ENCODE measurements at regions not wholly inside any gene's neighbourhood (a gene's known extent, or its start where the extent isn't known, plus 50 kb on each side); places are given as distances from the start of the nearest gene placed in this dataset.

DNA sequence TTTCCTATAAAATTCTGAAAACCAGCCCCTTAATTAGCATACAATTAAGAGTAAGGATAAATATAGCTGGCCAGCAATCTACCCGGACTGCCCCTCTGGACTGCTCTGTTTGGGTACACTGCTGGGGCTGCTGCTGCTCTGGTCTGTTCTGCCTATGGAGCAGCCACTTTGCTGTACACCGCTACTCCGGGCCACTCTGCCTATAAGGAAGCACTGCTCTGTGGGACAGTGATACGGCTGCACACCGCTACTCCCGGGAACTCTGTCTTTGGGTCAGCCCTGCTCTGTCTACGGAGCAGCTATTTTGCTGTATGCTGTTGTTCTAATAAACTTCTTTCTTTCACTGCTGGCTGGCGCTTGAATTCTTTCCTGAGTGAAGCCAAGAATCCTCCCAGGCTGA lies 316.5 kb upstream of the PLSCR5 start:
- H3K36me3 ChIP-seq (ENCODE audit: control insufficient read depth in 4 of 4, insufficient read depth in 4 of 4, low read length in 3 of 4) = no peaks in the 10 kb centered on the region
- no peaks in the 10 kb centered on the region for H3K9me3 ChIP-seq (ENCODE audit: control extremely low read depth in 1 of 5, control insufficient read depth in 4 of 5, insufficient read depth in 2 of 5, low read depth in 1 of 5, low read length in 4 of 5)
- H3K27me3 ChIP-seq (replicated peaks in 2 of 5; ENCODE audit: control insufficient read depth in 4 of 5, insufficient read depth in 5 of 5, low read length in 4 of 5) = no peaks in the 10 kb centered on the region
- ChIA-PET CTCF (no interaction called here), POLR2A (no interaction called here)
- H3K27ac ChIP-seq (ENCODE audit: insufficient read depth in 1 of 2, low read depth in 1 of 2, low read length in 2 of 2, poor library complexity in 1 of 2, severe bottlenecking in 2 of 2) = no peak overlapping the region
- 94% methylated on average over 7 of the region's 8 CpGs for WGBS (ENCODE audit: insufficient coverage)
- no peak overlapping the region for H3K4me3 ChIP-seq (ENCODE audit: control insufficient read depth in 1 of 7, extremely low read depth in 1 of 7, insufficient read depth in 4 of 7, low read depth in 2 of 7, low read length in 6 of 7)
- H3K4me1 ChIP-seq (ENCODE audit: control extremely low read depth in 1 of 4, control insufficient read depth in 4 of 4, insufficient read depth in 4 of 4, low read length in 3 of 4) = no peaks in the 10 kb centered on the region
- DNase-seq = no peak

DNA sequence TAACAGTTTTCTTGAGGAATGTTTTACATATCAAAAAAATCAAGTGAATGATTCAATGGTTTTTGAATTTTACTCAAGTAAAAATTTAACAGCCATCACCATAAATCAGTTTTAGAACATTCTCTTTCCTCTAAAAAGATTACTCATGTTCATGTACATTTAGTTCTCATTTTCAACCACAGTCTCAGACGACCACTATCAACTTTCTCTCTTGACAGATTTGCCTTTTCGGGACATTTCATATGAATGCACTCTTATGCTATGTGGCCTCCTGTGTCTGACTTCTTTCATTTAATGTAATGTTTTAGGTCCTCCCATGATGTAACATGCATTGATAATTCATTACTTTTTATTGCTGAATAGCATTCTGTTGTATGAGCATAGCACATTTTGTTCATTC lies 309.3 kb upstream of the PLSCR5 start:
- no peak for DNase-seq
- Histone ChIP-seq H3K4me1 (ENCODE audit: control extremely low read depth in 1 of 4, control insufficient read depth in 4 of 4, insufficient read depth in 4 of 4, low read length in 3 of 4) (no peaks in the 10 kb centered on the region), H3K36me3 (ENCODE audit: control insufficient read depth in 4 of 4, insufficient read depth in 4 of 4, low read length in 3 of 4) (no peaks in the 10 kb centered on the region), H3K9me3 (ENCODE audit: control extremely low read depth in 1 of 5, control insufficient read depth in 4 of 5, insufficient read depth in 2 of 5, low read depth in 1 of 5, low read length in 4 of 5) (no peaks in the 10 kb centered on the region), H3K4me3 (ENCODE audit: control insufficient read depth in 1 of 7, extremely low read depth in 1 of 7, insufficient read depth in 4 of 7, low read depth in 2 of 7, low read length in 6 of 7) (no peak overlapping the region), H3K27ac (ENCODE audit: insufficient read depth in 1 of 2, low read depth in 1 of 2, low read length in 2 of 2, poor library complexity in 1 of 2, severe bottlenecking in 2 of 2) (no peak overlapping the region), H3K27me3 (replicated peaks in 2 of 5; ENCODE audit: control insufficient read depth in 4 of 5, insufficient read depth in 5 of 5, low read length in 4 of 5) (no peaks in the 10 kb centered on the region)
- no CpG with 5 or more reads among the region's 2 CpGs for WGBS (ENCODE audit: insufficient coverage)
- ChIA-PET CTCF (no interaction called here), POLR2A (no interaction called here)

DNA sequence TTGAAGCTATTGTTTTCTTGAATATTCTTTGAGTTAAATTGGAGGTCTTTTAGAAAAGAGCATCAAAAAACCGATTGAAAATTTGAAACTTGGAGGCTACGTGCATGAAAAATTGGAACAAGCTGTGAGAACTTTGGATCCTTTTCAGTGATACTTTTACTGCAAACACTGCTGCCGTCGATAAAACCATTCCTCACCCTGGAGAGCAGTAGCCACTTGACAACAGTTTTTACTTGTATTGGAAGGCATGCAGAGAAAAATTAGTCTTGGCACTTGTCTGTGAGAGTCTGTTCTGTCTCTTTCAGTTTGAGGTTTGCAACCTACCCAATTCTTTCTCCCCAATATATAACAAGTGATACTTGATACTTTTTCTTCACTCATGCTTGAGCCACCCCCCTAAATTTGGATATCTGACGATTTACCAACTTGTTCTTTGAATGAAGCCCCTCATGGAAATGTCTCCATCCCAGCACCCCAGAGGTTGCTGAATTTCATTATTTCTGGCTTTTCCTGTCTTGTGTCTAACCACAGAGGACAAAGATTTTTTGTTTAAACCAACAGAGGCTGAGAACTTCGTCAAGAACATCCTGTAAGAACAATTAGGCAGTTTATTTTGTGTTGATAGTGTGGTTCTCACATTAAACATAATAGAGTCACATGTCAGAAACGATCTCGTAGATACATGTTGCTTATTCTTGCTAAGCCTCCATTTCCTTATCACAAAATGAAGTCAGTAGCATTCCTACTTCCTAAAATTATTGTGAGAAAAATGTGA lies 307.3 kb upstream of the PLSCR5 start:
- Histone ChIP-seq H3K27ac (ENCODE audit: insufficient read depth in 1 of 2, low read depth in 1 of 2, low read length in 2 of 2, poor library complexity in 1 of 2, severe bottlenecking in 2 of 2) (no peak overlapping the region), H3K27me3 (replicated peaks in 2 of 5; ENCODE audit: control insufficient read depth in 4 of 5, insufficient read depth in 5 of 5, low read length in 4 of 5) (no peaks in the 10 kb centered on the region), H3K4me3 (ENCODE audit: control insufficient read depth in 1 of 7, extremely low read depth in 1 of 7, insufficient read depth in 4 of 7, low read depth in 2 of 7, low read length in 6 of 7) (no peak overlapping the region), H3K9me3 (ENCODE audit: control extremely low read depth in 1 of 5, control insufficient read depth in 4 of 5, insufficient read depth in 2 of 5, low read depth in 1 of 5, low read length in 4 of 5) (no peaks in the 10 kb centered on the region), H3K4me1 (ENCODE audit: control extremely low read depth in 1 of 4, control insufficient read depth in 4 of 4, insufficient read depth in 4 of 4, low read length in 3 of 4) (no peaks in the 10 kb centered on the region), H3K36me3 (ENCODE audit: control insufficient read depth in 4 of 4, insufficient read depth in 4 of 4, low read length in 3 of 4) (no peaks in the 10 kb centered on the region)
- 72% methylated on average over 5 of the region's 8 CpGs for WGBS (ENCODE audit: insufficient coverage)
- no peak for DNase-seq
- ChIA-PET CTCF (no interaction called here), POLR2A (no interaction called here)

DNA sequence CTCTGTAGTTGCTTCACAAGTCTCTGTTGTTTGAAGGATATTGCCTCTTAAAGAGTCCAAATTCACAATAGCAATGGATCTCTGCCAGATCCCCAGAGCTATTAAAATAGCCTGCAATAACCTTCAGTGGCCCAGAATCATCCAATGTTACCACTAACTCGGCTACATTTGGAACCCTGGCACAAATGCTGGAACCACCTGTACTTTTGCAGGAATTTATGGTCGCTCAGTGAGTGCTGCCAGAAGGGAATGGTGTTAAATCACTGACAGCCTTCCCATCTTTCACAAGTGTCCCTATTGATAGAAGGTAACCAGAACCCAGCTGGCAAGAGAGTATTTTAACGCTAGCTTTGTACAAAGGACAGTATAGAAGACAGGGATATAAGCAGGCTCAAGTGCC lies 298.8 kb upstream of the PLSCR5 start:
- H3K4me3 ChIP-seq (ENCODE audit: control insufficient read depth in 1 of 7, extremely low read depth in 1 of 7, insufficient read depth in 4 of 7, low read depth in 2 of 7, low read length in 6 of 7) = no peak overlapping the region
- WGBS (ENCODE audit: insufficient coverage) = 88% methylated on average over 2 of the region's 3 CpGs
- DNase-seq = no peak
- ChIA-PET CTCF (no interaction called here), POLR2A (no interaction called here)
- H3K27ac ChIP-seq (ENCODE audit: insufficient read depth in 1 of 2, low read depth in 1 of 2, low read length in 2 of 2, poor library complexity in 1 of 2, severe bottlenecking in 2 of 2) = no peak overlapping the region
- H3K4me1 ChIP-seq (ENCODE audit: control extremely low read depth in 1 of 4, control insufficient read depth in 4 of 4, insufficient read depth in 4 of 4, low read length in 3 of 4) = no peaks in the 10 kb centered on the region
- H3K9me3 ChIP-seq (ENCODE audit: control extremely low read depth in 1 of 5, control insufficient read depth in 4 of 5, insufficient read depth in 2 of 5, low read depth in 1 of 5, low read length in 4 of 5) = no peaks in the 10 kb centered on the region
- H3K36me3 ChIP-seq (ENCODE audit: control insufficient read depth in 4 of 4, insufficient read depth in 4 of 4, low read length in 3 of 4) = no peaks in the 10 kb centered on the region
- no peaks in the 10 kb centered on the region for H3K27me3 ChIP-seq (replicated peaks in 2 of 5; ENCODE audit: control insufficient read depth in 4 of 5, insufficient read depth in 5 of 5, low read length in 4 of 5)

DNA sequence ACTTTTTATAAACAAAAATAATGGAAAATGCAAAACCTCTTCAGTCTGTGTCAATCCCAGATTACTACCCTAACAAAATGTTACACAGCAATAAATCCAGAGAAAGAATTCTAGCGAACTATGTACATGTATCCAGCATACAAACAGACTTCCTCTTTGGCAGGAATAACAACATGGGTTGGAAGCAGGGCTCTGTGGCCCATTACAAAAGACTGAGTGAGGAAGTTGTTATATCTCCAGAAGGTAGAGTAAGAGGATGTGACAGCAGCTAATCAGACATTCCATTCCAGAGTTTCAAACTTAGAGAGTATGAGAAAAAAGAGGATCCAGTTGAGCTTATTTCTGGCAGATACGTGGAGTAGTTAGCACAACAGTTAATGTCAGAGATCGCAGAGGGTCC lies 294.0 kb upstream of the PLSCR5 start:
- WGBS (ENCODE audit: insufficient coverage) = 100% methylated on average over 1 of the region's 3 CpGs
- POLR2A ChIA-PET = no interaction called here
- H3K27ac ChIP-seq (ENCODE audit: insufficient read depth in 1 of 2, low read depth in 1 of 2, low read length in 2 of 2, poor library complexity in 1 of 2, severe bottlenecking in 2 of 2) = no peak overlapping the region
- no peaks in the 10 kb centered on the region for H3K36me3 ChIP-seq (ENCODE audit: control insufficient read depth in 4 of 4, insufficient read depth in 4 of 4, low read length in 3 of 4)
- H3K9me3 ChIP-seq (ENCODE audit: control extremely low read depth in 1 of 5, control insufficient read depth in 4 of 5, insufficient read depth in 2 of 5, low read depth in 1 of 5, low read length in 4 of 5) = no peaks in the 10 kb centered on the region
- H3K27me3 ChIP-seq (replicated peaks in 2 of 5; ENCODE audit: control insufficient read depth in 4 of 5, insufficient read depth in 5 of 5, low read length in 4 of 5) = no peaks in the 10 kb centered on the region
- CTCF ChIA-PET = no interaction called here
- no peaks in the 10 kb centered on the region for H3K4me1 ChIP-seq (ENCODE audit: control extremely low read depth in 1 of 4, control insufficient read depth in 4 of 4, insufficient read depth in 4 of 4, low read length in 3 of 4)
- H3K4me3 ChIP-seq (ENCODE audit: control insufficient read depth in 1 of 7, extremely low read depth in 1 of 7, insufficient read depth in 4 of 7, low read depth in 2 of 7, low read length in 6 of 7) = no peak overlapping the region
- DNase-seq = no peak

DNA sequence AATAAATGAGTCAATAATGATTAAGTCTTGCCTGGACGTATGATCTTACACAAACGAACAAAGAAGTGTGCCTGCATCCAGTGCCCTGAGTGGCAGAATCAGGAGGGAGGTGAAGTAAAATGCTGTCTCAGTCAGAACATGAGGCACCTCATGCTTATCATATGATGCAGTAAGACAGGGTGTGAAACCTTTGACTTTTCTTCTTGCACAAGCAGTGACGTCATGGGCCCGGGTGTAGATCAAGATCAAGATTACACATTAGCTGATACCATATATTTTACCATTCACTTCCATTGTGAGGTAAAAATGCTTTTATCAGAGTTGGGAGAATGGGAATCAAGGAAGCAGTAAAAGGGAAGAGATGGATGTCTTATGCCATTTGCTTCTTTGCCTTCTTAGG lies 291.6 kb upstream of the PLSCR5 start:
- no peaks in the 10 kb centered on the region for H3K27me3 ChIP-seq (replicated peaks in 2 of 5; ENCODE audit: control insufficient read depth in 4 of 5, insufficient read depth in 5 of 5, low read length in 4 of 5)
- WGBS (ENCODE audit: insufficient coverage) = 100% methylated on average over 2 of the region's 4 CpGs
- H3K4me1 ChIP-seq (ENCODE audit: control extremely low read depth in 1 of 4, control insufficient read depth in 4 of 4, insufficient read depth in 4 of 4, low read length in 3 of 4) = no peaks in the 10 kb centered on the region
- no peaks in the 10 kb centered on the region for H3K36me3 ChIP-seq (ENCODE audit: control insufficient read depth in 4 of 4, insufficient read depth in 4 of 4, low read length in 3 of 4)
- no peak for DNase-seq
- ChIA-PET CTCF (no interaction called here), POLR2A (no interaction called here)
- no peak overlapping the region for H3K27ac ChIP-seq (ENCODE audit: insufficient read depth in 1 of 2, low read depth in 1 of 2, low read length in 2 of 2, poor library complexity in 1 of 2, severe bottlenecking in 2 of 2)
- no peak overlapping the region for H3K4me3 ChIP-seq (ENCODE audit: control insufficient read depth in 1 of 7, extremely low read depth in 1 of 7, insufficient read depth in 4 of 7, low read depth in 2 of 7, low read length in 6 of 7)
- H3K9me3 ChIP-seq (ENCODE audit: control extremely low read depth in 1 of 5, control insufficient read depth in 4 of 5, insufficient read depth in 2 of 5, low read depth in 1 of 5, low read length in 4 of 5) = no peaks in the 10 kb centered on the region

DNA sequence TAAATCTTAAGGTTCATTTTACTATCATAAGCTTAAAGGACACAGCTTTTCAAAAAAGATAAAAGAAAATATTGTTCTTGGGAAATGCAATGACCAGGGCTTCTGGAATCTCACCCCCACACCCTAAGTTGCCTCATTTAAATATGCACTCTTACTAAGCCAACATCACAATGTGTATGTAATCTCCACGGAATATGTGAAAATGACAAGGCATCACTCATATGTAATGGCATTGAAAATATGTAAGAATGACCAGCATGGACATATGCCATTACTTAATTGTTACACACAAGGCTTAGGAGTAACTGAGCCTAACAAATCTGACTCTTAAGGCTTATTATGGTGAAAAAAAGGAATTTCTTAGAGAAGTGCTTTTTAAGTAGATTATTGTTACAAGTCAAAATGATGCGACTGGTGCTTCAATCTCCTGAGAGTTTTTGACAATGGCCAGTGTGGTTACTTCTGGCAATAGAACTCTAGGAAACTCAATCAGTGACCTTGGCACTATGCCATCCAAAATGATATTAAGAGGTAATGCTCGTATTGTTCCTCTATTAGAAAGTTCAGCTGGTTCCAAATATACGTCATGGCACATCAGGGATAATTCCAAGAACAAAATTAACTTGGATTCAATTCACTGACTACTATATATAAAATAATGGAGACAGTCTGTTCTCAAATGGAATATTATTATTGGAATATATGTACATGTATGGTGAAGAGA lies 290.0 kb upstream of the PLSCR5 start:
- DNase-seq = no peak
- WGBS (ENCODE audit: insufficient coverage) = 90% methylated on average over 2 of the region's 4 CpGs
- H3K36me3 ChIP-seq (ENCODE audit: control insufficient read depth in 4 of 4, insufficient read depth in 4 of 4, low read length in 3 of 4) = no peaks in the 10 kb centered on the region
- H3K27me3 ChIP-seq (replicated peaks in 2 of 5; ENCODE audit: control insufficient read depth in 4 of 5, insufficient read depth in 5 of 5, low read length in 4 of 5) = no peaks in the 10 kb centered on the region
- no peaks in the 10 kb centered on the region for H3K4me1 ChIP-seq (ENCODE audit: control extremely low read depth in 1 of 4, control insufficient read depth in 4 of 4, insufficient read depth in 4 of 4, low read length in 3 of 4)
- H3K9me3 ChIP-seq (ENCODE audit: control extremely low read depth in 1 of 5, control insufficient read depth in 4 of 5, insufficient read depth in 2 of 5, low read depth in 1 of 5, low read length in 4 of 5) = no peaks in the 10 kb centered on the region
- ChIA-PET POLR2A (no interaction called here), CTCF (no interaction called here)
- H3K4me3 ChIP-seq (ENCODE audit: control insufficient read depth in 1 of 7, extremely low read depth in 1 of 7, insufficient read depth in 4 of 7, low read depth in 2 of 7, low read length in 6 of 7) = no peak overlapping the region
- no peak overlapping the region for H3K27ac ChIP-seq (ENCODE audit: insufficient read depth in 1 of 2, low read depth in 1 of 2, low read length in 2 of 2, poor library complexity in 1 of 2, severe bottlenecking in 2 of 2)

All from common myeloid progenitor, CD34-positive (primary cell).